ENCODE measurements at regions not wholly inside any gene's neighbourhood (a gene's known extent, or its start where the extent isn't known, plus 50 kb on each side); places are given as distances from the start of the nearest gene placed in this dataset.

DNA sequence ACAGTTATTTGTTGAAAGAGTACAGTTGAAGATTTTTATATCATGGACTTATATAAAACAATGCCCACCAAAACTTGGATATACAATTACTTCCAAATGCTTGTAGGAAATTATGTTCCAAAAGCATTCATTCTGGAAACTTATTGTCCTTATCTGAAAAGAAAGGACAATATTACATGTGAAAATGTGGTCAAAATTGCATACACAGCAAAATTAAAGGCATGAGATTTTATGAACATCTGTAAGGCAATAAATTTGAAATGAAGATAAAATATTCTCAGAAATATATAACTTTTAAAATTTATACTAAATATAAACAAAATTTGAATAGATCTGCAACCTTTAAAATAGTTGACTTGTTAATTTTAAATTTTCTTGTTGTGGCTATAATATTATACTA is 1173.8 kb downstream of the NLGN4X start:
- no peak for DNase-seq

DNA sequence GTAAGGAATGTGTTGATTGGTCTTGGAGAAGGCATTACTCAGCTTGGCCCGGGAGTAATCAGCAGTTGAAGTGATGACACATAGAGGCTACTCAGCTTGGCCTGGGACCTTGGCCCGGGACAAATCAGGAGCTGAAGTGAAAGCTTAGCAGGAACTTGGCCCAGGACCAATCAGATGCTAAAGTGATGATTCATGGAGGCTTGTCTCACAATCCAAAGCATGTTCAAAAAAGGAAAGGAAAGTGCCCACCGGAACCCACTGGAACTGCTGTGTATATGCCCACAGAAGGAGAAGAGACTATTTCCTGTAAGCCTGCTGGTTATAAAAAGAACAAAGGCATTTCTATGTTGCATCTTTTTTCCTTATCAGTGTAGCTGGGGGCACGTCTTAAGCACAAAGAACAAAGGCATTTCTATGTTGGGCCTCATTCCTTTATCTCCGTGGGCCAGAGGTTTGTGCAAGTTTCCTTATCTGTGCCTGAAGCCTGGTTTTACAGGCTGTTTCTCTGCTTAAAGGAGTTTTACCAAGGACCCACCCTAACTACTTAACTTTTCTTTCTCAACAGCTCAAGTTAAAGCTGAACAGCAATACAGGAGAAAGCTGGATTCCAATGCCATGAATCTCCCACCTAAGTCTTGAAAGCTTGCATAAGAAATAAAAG is 1176.7 kb downstream of the NLGN4X start:
- no peak for DNase-seq

DNA sequence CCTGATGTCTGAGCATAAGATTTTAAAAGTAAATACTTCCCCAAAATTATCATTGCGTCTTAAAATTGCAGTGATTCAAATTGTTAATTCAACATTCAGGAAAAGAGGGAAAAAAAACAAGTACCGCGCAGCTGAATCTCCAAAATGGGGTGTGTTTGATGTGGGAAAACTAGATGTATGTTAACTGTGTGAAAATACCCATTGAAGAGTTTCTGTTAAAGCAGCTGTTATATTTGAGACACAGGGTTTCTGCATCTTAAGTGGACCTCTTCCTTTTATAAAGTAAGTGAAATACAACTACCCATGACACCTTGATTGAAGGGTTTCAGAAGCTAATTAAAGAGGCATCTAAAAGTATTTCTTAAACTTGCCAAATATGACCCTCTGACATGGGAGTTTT is 1186.1 kb downstream of the NLGN4X start:
- no peak for DNase-seq

DNA sequence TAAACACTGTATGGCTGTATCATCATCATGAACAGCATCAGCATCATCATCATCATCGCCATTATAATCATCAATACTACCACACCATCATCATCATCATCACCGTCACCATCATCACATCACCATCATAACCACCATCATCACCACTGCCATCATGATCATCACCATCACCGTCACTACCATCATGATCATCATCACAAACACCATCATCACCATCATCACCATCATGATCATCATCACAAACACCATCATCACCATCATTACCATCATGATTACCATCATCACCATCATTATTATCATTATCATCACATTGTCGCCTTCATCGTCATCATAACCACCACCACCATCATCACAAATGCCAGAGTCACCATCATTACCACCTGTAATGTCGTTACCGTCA is 1196.9 kb downstream of the NLGN4X start:
- no peak for DNase-seq

DNA sequence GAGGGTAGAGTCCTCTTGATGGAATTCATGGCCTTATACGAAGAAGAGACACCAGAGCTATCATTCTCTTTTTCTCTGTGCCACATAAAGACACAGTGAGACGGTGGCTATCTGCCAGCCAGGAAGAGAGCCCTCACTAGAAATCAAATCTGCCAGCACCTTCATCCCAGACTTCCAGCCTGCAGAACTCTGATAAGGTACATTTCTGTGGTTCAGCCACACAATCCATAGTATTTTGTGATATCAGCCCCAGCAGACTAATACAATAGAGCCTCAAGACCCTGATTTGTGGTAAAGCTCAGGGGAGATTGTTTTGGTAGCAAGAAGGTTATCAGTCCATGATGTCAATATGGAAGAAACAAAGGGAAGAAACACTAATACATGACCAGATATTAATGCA is 1213.2 kb downstream of the NLGN4X start:
- no peak for DNase-seq

DNA sequence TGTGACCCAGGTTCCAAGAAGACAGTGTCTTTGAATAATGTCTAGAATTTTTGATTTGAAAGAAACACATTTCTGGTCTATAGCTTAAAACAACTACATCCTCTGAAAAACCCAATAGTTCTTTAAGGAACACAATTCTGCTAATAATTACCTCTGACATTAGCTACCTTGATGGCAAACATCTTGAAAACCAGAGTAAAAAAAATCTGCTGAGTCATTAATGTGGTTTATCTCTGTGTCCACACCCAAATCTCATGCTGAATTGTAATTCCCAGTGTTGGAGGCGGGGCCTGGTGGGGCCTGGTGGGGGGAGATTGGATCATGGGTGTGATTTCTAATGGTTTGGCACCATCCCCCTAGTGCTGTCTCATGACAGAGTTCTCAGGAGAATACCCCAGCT is 1233.8 kb downstream of the NLGN4X start:
- DNase-seq: no peak

DNA sequence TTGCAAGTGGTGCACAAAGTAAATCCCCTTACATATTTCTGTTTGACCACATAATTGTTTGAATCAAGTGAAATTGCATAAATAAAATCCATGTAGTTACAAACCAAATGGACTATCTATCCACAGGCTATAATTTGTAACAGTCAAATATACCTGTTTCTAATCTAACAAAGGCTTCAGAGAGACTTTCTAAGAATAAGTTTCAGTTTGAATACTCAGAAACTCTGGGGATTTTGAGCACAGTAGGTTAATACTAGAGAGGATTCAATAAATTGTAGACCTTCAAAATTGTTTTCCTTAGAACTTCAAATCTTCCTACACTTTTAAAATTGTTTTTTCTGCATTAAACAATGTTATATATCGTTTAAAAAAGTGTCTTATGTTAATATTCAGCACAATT is 1250.1 kb downstream of the NLGN4X start:
- DNase-seq: no peak

DNA sequence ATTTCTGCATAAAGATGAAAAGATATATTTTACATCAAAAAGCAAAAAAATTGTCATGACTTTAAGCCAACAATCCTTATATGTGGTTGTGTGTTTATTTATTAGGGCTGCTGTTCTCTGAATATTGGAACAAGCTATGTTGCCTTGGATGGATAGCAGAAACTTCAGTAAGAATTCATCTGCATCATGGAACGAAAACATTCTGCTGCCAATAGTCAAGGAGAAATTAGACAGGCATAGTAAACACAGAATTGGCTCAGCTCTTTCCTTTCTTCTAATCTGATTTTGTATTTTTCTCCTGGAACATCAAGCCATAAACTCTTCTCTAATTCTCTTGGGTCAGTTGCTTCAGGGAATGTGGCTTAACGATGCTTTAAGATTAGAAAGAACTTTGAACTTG is 1257.0 kb downstream of the NLGN4X start:
- DNase-seq: no peak

DNA sequence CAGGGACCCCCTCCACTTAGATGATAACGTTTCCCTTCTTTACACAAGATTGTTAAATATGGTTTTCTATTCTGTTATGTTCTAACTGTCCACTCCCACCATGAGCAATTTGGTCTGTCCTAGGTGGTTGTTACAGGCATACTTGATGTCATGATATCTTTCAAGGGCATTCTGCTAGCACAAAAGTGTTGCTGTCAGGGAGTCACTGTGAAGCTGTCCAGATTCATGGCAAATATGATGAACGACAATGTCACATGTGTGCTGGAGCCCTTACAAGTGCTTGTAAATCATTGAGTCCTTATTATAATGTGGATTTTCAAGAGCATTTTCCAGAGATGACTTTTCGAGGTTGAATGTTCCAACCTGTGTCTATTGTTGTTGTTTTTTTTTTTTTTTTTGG is 1250.7 kb upstream of the PRKX start:
- no peak for DNase-seq

DNA sequence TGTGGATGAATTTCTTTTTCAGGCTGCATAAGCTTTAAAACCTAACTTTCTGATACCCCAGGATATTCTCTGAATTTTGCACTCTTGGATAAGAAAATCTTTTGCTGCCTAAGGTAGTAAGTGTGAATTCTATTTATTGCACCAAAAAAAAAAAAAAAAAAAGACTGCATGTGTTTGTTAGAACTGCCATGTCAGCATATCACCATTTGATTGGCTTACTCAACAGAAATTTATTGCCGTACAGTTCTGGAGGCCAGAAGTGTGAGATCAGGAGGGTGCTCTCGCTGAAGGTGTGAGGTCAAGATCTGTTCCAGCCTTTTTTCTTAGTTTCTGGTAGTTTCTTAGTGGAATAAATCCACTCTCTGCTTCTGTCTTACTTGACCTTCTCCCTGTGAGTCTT is 1250.0 kb upstream of the PRKX start:
- no peak for DNase-seq

DNA sequence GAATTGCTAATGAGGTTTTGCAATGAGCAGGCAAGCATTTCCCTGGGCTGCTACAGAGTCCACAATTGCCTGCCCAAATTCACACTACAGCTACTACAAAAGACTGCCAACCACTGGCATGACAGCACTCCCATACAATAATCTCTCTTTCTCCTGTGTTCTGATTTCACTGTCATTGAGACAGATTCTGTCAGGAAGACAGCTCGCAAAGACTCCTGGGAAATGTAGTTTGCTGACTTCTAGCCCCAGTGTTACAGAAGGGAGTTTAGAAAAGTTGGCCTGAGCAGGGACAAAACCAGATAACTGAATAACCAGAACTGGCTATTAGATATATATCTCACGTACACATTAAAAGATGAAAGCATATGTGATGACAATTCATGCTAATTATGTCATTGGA is 1231.3 kb upstream of the PRKX start:
- no peak for DNase-seq

DNA sequence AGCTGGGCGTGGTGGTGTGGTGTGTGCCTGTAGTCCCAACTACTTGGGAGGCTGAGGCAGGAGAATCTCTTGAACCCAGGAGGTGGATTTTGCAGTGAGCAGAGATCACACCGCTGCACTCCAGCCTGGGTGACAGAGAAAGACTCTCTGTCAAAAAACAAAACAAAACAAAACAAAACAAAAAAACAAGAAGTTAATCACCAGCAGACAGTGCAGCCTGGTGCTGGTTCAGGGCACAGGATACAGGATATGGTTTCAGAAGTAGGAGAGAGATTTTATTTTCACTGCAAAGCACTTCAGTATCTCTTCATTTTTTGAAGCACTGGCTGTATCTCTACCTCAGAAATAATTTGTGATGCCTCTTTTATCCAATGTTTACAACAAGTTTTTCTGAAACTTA is 1222.9 kb upstream of the PRKX start:
- no peak for DNase-seq

DNA sequence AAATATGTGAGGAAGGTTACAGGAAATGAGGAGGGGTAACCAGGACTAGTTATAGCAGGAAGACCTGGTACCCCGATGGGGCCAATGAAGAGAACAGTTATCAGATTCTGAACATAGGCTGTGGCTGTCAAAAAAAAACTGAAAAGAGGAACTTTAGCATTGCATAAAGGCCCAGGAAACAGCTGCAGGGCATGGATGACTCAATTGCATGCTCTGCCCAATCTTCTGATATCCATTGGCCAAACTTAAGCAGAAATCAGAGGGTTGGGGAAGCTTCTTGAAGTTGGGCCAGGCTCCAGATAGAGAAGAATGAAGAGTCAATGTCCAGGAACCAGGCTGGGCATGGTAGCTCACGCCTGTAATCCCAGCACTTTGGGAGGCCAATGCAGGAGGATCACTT is 1222.4 kb upstream of the PRKX start:
- no peak for DNase-seq

DNA sequence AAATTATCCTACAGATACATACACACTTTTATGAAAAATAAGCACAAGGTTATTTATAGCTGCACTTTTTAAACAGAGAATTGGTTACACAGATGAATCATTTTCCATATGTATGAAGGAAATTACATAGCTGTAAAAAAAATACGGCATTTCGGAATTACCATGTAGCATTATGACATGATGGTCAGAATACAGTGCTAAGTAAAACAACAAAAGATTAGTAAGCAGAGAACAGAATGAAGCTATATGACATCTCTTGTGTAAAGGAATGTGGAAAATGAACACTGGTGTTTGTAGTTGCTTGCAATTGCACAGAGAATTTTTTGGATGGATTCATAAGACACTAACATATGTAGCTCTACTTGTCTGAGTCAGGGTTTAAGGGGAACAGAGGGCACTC is 1222.0 kb upstream of the PRKX start:
- DNase-seq: no peak

DNA sequence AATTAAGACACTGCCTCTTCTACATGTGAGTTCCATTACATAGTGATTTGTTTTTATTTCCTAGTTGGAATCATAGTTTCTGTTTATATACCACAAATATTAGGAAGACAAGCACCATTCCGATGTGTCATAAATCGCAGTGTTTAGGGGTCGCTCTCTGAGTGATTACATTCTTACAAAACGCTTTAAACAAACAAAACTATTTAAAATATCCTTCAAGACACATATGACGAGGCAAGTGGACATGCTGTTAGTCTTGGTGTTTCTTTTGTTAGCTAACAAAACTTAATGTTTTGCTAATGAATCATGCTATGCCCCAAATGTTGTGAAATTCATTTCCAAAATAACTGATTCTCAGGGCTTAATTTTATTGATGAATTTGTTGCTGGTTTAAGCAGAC is 1219.3 kb upstream of the PRKX start:
- DNase-seq: no peak

DNA sequence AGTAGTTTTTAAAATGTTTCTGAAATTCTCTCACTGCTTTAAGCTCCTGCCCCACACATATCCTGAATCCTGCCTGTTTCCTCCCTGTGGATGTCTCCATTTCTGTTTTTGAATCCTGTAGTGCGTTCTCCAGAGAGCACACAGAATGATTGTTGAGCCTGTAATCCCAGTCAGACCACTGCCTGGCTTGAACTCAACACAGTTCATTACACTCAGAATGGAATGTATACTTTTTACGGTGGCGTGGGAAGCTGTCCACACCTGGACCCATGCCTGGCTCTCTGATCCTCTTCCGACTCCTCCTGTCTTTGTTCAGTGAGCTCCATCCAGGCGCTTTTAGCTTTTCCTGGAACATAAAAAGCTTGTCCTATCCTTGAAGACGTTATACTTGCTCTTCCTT is 1217.0 kb upstream of the PRKX start:
- no peak for DNase-seq

DNA sequence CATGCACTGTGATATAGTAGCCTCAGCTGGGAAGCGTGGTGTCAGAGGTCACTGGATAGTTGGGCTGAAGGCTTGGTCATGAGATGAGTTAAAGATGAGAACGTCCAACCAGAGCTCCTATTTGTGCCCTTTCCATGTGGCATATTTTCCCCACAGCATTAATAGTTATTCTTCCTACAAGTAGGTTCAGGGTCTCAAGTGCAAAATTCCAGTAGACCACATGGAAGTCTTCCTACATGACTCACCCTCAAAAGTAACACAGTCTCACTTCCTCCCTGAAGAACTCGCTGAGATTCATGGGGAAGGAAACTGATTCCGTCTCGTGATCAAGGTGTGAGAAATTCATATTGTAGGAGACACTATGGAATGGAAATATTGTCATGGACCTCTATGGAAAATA is 1212.5 kb upstream of the PRKX start:
- DNase-seq: no peak

DNA sequence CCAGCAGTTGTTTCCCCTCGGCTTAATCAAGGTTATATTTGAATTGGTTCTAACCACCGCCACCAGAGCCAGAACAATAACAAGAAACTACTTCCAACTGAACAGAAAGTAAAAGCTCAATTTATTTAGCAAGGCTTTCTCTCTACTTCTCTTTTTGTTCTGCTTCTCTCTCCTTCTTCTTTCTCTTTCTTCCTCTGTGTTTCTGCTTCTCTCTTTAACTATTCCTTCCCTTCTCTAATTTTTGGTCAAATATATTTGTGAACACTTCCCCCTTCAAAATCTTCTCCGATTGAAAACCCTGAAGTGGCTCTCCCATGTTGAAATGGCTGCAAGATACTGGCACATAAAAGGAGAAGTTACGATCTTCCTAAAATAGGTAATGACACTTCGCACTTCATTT is 1195.9 kb upstream of the PRKX start:
- no peak for DNase-seq

DNA sequence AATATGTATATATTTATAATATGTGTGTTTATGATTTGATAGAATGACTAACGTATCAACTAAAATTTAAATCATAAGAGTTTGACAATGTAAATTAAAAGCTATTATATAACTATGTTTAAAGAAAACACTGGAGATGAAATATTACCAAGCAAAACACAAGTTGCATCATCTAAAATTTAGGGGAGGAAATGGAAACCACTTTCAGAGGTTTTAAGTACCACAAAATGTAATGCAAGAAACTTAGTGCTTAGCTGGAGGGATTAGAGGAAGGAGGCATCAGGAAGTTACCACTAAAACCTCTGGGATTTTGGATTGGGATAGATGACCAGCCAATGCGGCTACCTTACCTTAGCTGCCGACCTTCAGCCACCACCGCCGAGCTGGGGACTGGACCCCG is 1192.1 kb upstream of the PRKX start:
- DNase-seq: no peak

DNA sequence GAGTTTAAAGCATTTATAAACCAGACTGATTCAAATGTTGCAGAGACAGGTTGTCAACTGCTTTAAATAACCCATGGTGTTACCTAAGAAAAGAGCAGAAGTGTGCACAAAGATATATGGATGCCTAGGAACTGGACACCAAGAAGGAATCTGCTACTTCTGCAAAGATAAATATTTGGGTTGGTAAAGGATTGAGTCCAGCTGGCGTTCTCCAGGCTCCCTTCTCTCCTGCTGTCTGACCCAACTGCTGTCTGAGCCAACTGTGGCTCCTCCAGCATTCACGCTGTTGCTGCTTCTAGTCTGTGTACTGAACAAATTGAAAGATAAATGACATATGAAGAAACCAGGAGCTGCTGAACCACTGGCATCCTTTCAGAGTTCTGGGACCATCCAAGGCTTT is 1167.8 kb upstream of the PRKX start:
- no peak for DNase-seq

DNA sequence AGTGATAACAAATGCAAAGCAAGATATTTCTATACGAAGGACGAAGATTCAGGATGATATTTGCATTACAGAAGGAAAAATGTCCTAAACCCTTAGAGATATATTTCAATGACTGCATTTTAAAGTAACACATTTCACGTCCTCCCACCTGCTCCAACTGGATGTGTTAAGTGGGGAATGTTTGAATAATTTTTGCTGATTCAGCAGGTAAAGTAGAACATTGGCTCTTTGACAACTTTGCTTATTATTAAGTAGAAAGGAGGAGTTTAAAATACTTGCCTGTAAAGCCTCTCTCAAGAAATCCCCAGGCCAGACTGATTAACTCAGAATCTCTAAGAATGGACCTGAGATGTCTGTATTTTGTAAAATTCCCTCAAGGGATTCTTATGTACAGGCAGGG is 1165.2 kb upstream of the PRKX start:
- DNase-seq: no peak

DNA sequence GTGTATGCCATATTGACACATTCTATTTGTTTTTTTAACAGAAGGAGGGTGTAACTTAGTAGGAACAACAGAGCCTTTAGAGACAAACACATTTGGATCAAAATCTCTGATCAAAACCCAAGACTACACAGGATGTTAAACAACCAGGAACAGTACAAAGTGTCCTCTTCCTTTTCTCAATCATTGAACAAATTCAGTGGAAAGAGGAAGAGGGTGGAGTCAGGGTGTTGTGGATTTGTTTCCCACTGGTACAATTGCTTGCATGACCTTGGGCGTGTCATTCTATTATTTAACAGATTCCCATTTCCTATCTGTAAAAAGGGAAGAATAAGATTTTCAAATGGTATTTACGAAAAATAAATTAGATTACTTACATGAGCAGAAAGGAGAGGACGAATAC is 1162.8 kb upstream of the PRKX start:
- no peak for DNase-seq

DNA sequence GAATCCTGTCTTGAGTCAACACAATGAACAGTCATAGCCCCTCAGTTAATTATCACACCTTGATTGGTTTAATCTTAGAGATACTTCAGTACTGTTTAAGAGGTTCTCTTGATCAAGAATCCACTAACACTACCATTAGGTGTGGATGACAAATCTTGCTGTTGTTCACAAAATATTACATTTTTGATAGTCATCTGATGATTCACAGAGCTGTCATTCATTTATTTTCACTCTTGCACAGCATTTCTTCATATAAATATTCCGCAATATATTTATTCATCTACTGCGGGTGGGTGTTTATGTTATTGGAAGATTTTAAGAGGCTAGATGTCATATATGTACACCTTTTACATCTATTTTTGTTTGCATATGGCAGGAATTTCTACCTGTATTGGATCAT is 1138.1 kb upstream of the PRKX start:
- DNase-seq: no peak

DNA sequence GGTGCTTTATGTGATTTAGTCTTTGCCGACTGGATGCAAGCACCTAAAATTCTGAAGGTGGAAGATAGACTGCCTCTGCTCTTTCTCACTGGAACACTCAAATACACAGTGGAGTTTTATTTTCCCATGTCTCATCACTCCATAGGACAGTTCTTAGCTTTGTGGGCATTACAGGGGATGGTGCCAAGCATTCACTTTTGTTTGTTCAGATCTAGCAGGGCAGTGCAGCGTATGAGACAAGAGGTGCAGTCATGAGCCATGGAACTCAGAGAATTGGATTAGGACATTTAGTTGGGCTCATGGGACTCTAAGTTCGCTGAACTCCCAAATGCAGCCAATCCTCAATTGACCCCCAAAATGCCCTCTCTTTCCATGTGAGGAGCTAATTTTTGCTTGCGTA is 1136.9 kb upstream of the PRKX start:
- no peak for DNase-seq

DNA sequence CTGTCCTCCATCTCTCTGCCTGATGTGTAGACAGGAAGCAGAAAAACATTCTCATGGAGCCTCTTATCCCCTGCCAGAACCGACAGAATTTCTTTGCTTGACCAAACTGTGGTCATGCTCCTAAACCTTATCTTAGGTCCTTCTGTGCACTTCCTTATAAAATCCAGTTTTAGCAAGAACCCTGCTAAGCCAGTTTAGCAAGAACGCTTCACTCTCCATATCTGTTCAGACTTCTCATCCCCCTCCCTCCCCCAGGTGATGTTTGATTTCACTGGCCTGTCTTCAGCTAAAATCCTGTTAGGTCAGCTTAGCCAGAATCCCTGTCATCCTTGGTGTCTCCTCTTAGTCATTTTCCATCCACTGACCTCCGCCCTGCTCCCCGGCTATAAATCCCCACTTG is 1130.9 kb upstream of the PRKX start:
- no peak for DNase-seq

DNA sequence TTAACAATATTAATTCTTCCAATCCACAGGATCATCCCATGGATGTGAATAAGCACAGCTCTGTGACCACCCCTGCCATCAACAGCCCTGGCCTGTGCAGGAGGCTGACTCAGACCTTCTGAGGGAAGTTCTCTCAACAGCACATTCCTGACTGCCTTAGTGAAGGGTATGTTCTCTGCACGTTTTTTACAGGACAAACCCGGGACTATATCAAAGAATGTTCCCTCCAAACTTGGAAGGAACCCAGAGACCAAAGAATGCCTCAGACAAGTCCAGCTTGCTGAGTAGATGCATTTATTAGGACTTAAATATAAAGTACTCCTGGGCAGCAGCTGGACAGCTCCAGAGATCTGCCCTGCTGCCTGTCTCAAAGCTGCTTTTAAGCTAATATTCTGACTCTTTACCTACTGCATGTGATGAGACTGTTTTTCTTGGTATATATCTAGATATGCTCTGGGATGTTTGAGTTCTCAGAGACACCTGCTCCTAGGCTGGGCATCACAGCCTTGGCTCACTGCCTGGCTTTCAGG is 1127.8 kb upstream of the PRKX start:
- no peak for DNase-seq
